Epithelial cell of proximal tubule (primary cell): ENCODE measurements at regions not wholly inside any gene's neighbourhood (a gene's known extent, or its start where the extent isn't known, plus 50 kb on each side); places are given as distances from the start of the nearest gene placed in this dataset.

Experiments used
- DNase-seq: peaks from one replicate; pipeline ENCODE4 v3.0.0-alpha.2; 2011; ENCODE audit warnings: low read depth
- H3K4me3 ChIP-seq: 2 replicates; pipeline ENCODE4 v1.5.1; 2011; ENCODE audit warnings: low read depth, mild to moderate bottlenecking, low read length
- TF ChIP-seq, protein P1 (sequence below): conservative IDR thresholded peaks from 2 replicates; pipeline ENCODE4 v1.5.1; 2012; ENCODE audit warnings: low read depth, mild to moderate bottlenecking, low read length

DNA sequence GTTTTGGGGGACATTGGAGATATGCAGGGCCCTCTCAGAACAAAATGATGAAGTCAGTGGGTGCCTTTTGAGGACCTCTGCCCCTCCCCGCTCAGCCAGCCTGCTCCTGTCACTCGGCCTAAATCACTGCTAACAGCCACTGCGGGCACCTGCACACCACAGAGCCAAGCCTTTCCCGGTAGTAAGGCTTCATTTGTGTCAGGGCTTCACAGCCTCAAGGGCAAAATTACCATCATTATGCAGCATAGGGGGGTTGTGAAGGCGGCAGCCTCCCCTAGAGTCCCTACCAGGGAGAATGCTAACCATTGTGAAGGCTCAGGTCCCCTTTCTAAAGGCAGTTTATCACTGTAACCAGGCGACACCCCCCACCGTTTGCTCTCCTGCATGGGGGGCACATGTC lies 519.8 kb upstream of the MYT1L start:
- no peak overlapping the region for H3K4me3 ChIP-seq
- no peak for DNase-seq
- TF ChIP-seq, protein P1, sequence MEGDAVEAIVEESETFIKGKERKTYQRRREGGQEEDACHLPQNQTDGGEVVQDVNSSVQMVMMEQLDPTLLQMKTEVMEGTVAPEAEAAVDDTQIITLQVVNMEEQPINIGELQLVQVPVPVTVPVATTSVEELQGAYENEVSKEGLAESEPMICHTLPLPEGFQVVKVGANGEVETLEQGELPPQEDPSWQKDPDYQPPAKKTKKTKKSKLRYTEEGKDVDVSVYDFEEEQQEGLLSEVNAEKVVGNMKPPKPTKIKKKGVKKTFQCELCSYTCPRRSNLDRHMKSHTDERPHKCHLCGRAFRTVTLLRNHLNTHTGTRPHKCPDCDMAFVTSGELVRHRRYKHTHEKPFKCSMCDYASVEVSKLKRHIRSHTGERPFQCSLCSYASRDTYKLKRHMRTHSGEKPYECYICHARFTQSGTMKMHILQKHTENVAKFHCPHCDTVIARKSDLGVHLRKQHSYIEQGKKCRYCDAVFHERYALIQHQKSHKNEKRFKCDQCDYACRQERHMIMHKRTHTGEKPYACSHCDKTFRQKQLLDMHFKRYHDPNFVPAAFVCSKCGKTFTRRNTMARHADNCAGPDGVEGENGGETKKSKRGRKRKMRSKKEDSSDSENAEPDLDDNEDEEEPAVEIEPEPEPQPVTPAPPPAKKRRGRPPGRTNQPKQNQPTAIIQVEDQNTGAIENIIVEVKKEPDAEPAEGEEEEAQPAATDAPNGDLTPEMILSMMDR: no peak

DNA sequence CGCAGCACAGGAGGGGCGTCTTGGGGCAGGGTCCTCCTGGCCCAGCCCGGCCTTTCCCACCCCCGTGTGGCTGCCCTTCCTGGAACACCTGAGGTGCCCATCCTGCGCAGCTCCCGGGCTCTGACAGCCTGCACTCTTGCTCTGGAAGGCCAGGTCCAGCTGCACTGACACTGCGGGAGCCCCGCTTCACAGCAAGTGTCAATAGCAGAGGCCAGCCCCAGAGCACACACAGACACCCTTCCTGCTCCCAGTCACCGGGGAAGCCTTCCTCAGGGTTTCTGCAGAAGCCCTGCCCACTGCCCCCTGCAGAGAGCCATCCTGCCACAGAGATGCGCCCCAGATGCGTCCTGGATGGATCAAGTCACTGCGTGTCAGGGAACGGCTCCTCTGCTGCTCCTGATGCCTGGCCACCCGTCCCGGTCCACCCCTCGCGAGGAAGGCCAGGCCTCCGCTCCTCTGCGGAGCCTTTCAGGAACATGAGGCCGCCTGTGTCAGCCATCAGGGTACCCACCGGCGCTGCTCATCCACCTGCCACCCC lies 519.2 kb upstream of the MYT1L start:
- TF ChIP-seq, protein P1: no peak
- H3K4me3 ChIP-seq: no peak overlapping the region
- DNase-seq: no peak

DNA sequence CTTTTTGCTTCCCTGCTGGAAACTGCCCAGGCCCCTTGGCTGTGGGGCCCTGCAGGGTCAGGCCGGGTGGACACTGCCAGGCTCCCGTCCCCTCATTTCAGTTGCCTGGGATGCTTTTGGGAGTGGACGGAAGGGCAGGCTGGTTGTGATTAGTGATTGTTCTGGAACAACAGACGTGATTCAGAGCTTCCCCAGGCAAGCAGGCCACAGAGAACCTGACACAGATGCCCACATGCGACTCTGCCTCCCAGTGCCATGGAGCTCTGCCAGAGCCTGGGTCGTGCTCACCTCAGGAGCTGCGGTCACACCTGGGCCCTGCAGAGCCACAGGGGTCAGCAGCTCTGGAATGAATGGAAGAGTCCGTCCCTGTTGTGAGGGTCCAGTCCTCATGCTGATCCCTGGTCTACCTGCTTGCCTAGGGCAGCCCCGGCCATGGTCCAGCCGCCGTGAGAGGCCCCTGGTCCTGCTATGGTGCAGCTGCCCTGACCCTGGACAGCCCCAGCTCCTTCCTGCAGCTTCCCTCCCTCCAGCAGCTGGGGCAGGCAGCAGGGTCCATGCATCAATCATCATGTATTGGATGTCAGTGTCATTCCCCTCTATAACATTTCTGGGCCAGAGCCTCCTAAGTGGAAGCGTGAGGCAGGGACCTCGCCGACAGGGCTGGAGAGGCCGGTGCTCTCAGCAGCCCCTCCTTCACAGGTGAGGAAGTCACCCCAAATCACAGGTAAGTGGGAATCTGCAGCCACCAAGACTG lies 518.6 kb upstream of the MYT1L start:
- DNase-seq: no peak
- TF ChIP-seq, protein P1: no peak
- H3K4me3 ChIP-seq: no peak overlapping the region

DNA sequence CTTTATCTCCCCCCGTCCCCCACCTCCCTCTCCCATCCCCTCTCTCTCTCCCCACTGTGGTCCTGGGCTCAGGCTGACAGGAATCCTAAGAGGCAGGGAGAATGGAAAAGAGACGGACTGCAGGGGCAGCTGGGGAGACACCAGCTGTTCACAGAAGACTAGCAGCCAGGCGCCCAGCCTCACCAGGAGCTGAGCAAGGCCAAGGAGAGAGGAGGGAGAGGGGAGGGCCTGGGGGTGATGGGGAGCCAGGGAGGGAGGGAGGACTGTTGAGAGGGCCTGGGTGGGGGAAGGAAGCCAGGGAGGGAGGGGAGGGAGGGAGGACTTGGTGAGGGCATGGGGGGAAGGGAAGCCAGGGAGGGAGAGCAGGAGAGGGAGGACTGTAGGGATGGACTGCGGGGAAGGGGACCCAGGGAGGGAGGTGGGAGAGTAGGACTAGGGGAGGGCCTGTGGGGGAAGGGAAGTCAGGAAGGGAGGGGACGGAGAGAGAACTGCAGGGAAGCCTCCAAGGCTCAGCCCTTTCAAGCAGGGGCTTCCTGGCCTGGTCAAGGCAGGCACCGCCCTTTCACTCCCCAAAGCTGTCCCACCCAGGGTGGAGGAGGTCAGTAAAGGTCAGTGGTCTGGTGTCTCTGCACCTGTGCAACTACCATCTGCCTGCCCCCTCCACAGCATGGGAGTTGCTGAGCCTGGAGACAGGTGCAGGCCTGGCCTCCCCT lies 517.7 kb upstream of the MYT1L start:
- DNase-seq: no peak
- TF ChIP-seq, protein P1: no peak

DNA sequence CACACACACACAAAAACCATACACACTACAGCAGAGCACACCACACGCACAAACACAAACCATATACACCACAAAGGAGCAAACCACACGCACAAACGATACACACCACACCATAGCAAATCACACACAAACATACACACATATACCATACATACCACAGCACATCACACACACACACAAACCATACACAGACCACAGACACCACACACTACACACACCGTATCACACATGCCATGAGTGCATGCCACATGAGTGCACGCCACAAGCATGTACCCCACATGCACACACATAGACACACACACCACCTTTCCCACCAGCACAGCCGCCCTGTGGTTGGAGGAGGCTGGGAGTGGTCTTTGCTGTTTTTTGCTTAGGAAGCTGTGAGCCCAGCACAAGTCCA lies 517.1 kb upstream of the MYT1L start:
- DNase-seq: no peak
- TF ChIP-seq, protein P1: no peak
- H3K4me3 ChIP-seq: no peak overlapping the region

More for the DNA sequence above, 517.7 kb upstream of the MYT1L start:
- H3K4me3 ChIP-seq: no peak overlapping the region

DNA sequence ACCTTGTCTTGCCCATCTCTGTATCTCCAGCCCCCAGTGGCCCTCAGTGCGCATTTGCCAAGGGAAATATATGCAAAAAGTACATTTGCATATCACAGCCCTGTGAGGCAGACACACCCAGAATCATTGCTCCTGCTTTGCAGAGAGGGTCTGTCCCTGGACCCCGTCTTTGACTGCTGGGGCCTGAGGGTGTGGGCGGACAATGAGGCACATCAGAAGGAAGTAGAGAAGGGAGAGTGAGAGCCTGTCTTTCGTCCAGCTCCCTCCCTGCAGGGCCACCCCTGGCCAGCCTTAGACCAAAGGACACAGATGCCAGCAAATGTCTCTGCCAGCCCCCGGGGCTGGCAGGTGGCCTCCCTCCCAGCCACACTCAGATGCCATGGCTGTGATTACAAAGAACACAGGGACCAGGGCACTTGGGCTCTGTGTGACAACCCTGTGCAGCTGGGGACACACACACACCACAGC lies 516.2 kb upstream of the MYT1L start:
- TF ChIP-seq, protein P1: no peak
- no peak overlapping the region for H3K4me3 ChIP-seq

More for the DNA sequence above, 516.2 kb upstream of the MYT1L start:
- DNase-seq: no peak
